HG02973 (cell line): ENCODE measurements at regions not wholly inside any gene's neighbourhood (a gene's known extent, or its start where the extent isn't known, plus 50 kb on each side); places are given as distances from the start of the nearest gene placed in this dataset.
"Not testable (repeated sequence)": the region's sequence is repeated elsewhere in the genome, so short reads cannot be mapped to it uniquely, and the experiment has no call there.

Experiments
- ATAC-seq: cut with Tn5 transposase; IDR thresholded peaks from one replicate; pipeline ENCODE4 v1.9.1; 2021; ENCODE audit warnings: moderate library complexity; ENCODE audit not compliant: unreplicated experiment

DNA sequence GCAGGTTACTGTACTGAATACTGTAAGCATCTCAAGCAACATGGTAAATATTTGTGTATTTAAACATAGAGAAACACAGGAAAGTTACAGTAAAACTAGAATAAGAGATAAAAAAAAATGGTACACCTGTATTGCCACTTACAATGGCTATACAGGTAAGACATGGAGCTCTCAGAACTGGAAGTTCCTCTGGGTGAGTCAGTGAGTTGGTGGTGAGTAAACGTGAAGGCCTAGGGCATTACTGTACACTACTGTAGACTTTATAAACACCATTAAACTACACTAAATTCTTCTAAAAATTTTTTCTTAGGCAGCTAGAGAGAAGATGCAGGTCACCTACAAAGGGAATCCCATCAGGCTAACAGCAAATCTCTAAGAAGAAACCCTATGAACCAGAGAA lies 872.9 kb downstream of the TAF11L14 start:
- ATAC-seq, result no peak

DNA sequence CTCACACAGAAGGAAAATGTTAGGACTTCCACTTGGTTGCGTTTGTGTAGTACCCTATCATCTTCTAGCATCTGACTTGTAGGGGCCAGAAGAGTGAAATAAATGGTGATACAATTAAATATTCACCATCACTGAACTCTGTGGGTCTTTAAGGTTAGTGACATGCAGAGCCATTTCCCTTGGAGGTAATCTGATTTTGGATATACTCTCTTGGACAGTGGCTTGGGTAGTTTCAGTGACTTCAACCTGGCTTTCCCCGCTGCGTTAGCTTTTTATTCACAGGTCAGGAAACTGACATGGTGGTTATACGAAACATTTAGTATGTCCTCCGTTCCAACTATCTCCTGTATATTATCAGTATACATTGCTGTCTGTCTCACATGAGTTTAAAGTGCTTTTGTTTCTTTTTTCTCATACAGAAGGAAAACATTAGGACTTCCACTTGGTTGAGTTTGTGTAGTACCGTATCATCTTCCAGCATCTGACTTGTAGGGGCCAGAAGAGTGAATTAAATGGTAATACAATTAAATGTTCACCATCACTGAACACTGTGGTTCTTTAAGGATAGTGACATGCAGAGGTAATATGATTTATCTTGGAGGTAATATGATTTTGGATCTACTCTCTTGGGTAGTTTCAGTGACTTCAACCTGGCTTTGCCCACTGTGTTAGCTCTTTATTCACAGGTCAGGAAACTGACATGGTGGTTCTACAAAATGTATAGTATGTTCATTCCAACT lies 883.6 kb downstream of the TAF11L14 start:
- ATAC-seq, result no peak

DNA sequence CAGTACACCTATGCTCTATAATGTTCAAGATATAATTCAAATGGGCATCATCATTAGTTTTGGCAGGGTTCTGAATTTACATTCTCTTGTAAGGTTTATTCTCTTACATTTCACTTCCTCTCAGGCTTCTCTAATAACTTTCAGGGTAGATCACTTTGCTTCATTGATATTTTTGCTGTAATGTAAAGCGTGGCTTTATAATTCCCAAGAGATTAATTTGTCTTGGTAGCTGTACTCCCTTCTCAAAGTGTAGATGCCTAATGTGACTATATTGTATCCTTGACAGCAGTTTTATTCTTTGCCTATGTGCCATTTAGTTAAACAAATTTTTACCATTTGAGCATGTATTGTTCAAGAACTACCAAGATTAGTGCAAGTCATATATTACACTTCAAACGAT lies 889.1 kb downstream of the TAF11L14 start:
- no peak for ATAC-seq

DNA sequence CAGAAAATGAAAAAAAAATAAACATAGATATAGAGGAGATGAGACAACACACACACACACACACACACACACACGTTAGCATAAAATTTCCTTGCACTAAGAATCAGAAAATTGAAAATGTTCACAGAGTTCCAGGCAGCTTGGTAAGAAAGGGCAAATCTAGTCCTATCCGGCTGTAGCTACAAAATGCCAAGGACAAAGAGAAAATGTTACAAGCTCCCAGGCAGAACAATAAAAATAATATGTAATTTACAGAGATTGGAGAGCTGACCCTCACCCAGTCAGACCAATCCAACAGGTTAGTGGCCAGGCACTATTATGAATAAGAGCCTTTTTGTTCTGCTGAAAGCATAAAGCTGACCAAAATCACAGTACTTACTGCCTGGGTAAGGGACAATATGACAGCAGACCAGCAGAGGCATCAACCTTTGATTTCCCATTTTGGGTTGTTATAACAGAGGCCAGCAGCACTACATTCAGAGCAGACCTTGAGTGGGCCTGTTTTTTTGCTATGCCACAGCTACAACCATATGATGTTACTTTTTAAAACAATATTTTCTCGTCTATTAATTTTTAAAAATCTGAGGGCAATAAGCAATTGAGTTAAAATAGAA lies 892.6 kb downstream of the TAF11L14 start:
- ATAC-seq, result no peak

DNA sequence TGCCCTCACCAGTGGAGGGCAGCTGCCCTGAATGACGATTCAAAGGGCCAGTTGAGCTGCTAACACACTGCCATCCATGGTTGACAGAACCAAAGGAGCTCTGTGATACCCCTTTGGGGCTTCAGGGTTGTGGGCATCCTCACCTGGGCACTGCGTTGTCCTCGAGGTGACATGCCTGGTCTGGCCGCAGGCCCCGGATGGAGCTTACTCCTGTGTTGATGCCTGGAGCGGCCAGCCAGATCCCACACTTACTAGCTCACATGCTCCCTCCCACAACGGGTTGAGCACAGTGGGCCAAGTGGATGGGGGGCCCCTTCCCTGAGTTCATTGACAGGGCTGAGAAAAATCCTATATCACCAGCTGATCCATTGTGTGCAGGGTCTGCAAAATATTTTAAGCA lies 898.9 kb downstream of the TAF11L14 start:
- ATAC-seq, result no peak

DNA sequence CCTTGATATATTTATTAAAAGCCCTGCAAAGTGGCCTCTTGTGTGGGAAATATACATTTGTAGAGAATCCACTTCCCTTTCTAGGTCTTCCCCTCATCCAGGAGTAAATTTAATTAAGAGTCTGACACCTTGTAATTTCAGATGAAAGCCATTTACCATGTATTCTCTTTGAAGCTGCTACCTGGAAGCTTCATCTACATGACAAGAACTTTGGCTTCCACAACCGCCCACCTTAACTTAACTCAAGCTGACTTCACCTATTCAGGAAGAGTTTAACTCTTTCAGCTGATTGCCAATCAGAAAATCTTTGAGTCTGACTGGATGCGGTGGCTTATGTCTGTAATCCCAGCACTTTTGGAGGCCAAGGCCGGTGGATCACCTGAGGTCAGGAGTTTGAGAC lies 899.9 kb downstream of the TAF11L14 start:
- ATAC-seq, result no peak

DNA sequence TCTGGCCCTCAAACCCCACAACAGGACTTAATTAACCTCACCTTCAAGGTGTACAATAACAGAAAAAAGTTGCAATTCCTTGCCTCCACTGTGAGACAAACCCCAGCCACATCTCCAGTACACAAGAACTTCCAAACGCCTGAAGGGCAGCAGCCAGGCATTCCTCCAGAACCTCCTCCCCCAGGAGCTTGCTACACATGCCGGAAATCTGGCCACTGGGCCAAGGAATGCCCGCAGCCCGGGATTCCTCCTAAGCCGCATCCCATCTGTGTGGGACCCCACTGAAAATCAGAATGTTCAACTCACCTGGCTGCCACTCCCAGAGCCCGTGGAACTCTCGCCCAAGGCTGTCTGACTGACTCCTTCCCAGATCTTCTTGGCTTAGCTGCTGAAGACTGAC lies 901.5 kb downstream of the TAF11L14 start:
- not testable (repeated sequence) for ATAC-seq

DNA sequence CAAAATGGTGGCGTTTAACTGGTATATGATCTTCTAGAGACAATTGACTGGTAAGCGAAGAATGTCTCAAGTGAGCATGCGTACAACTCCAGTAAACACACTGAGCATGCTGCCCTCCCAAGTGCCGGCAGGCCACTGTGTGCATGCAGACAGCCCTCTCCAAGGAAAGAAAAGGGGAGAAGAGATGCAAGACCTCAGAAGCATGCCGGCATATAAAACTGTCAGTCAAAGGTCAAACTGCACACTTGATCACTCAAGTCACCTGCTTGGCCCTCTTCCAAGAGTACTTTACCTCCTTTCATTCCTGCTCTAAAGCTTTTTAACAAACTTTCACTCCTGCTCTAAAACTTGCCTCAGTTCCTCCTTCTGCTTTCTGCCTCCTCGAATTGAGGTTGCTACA lies 910.2 kb downstream of the TAF11L14 start:
- ATAC-seq, result no peak

DNA sequence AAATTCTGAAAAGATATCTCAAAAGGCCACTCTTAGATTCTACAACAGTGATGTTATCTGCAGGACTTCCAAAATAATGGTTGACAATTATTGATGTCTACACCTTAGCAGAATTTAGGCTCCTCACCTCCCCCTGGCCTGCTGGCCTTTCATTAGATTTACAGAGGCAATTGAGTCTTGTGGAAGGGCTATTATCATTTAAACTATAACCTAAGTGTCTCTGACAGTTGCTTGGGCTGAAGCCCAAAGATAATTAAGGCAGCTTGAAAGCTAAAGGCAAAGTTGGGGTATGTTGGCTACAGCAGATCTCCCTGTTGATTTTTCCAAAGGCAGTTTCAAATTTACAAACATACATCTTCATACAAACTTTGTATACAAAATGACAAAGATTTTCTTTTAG lies 912.3 kb downstream of the TAF11L14 start:
- ATAC-seq, result no peak

DNA sequence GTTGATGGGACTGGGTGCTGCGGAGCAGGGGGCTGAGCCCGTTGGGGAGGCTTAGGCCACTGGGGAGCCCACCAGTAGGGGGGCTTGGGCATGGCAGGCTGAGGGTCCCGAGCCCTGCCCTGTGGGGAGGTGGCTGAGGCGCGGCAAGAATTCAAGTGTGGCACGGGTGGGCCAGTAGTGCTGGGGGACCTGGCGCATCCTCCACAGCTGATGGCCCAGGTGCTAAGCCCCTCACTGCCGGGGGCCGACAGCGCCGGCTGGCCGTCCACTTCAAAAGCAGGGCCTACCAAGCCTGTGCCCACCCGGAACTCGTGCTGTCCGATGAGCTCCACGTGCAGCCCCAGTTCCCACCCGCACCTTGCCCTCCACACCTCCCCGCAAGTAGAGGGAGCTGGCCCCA lies 917.5 kb downstream of the TAF11L14 start:
- ATAC-seq, result no peak

DNA sequence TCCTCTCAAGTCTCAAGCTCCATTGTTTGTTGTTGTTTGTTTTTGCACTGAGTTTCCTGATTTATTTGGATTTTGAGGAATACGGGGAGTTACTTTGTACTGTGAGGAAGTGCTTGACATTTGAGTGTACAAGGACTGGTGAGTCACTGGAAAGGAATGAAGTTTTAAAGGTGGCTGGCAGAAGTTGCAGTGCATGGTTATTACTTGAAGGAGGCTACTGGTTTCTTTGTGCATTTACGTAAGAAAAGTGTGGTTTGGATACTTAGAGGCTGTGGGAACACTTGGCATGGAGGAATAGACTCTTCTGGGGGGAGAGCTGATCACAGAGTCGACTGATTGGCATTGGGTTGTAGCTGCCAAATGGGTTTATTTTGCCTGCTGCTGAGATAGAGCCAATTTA lies 919.0 kb downstream of the TAF11L14 start:
- ATAC-seq, result no peak

DNA sequence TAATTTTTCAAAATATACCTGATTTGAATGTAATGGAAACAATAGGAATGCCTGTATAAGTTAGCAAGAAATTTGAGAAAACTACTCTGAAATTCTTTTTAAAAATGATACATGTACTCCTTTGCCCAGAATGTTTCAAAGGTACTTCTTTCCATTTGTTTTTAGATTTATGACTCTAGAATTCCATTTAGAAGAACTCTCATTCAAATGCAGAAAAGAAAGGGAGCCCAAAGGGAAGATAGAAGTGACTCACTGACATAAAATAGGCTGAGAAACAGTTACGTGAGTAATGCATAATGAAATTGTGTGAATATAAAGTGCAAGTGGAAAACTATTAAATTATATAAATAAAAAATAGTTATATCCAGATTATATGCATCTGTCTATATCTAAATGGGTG lies 926.3 kb downstream of the TAF11L14 start:
- ATAC-seq, result no peak

DNA sequence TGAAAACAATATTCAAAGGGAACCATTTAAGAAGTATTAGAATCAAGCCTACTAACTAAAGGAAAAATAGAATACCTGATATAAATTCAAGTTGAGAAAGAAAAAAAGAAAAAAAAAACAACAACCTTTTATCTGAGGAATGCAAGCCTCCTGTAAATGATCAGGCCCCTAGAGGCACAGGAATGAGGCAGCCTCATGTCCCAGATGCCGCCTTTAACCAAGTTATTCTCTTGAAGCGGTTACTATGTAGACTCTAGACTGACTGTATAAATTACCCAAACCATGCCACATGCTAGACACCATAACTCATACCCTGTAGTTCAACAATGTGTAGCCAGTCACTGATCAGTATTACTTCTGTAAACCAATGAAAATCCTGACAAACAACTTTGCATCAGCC lies 929.6 kb downstream of the TAF11L14 start:
- ATAC-seq, result no peak

DNA sequence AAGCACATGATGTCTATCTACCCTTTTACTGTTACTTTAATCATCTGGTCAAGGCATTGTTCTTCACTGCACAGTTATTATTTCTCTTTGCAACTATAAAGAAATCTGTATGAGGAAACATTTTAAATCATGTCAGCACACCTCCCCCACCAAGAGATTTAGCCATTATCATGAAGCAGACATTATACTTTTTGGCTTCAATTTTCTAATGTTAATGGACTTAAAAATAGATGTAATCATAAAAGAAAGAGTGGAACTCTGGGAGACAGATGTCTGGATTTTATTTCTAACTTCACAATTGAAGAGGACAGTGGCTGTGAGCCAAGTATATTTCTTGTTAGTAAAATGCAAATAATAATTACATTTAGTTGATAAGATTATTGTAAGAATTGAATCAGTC lies 932.4 kb downstream of the TAF11L14 start:
- ATAC-seq, result no peak

DNA sequence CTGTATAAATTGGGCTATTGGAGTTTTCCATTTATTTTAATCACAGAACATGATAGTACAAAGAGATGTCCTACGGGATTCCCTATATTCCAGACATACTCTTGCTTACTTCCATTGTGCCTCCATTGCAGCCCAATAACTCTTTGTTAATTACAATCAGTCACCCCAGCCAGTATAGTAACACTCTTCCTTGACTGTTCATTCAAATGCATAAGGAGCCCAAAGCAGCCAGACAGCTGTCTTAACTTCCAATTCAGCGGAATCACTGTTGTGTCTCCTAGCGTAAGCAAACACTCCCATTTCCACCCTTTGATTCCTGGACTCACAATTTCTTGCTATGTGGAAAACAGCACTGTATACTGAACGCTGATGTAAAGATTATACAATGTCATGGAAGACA lies 942.3 kb downstream of the TAF11L14 start:
- ATAC-seq, result no peak

DNA sequence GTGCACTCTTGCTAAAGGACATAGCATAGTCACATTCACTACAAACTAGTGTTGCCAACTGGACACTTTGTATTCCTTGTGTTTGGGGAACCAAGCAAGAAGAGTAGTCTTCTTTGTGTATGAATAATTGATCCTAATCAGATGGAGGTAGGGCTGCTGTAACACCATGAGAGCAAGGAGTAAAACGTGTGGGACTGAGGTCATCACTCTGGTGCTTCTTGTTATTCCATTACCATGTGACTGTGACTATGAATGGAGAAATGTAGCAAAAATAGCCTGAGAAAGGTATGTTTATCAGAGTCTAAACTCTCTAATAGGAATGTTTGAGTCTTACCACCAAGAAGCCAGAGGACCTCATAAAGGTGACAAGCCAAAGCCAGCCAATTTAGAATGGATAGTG lies 966.9 kb downstream of the TAF11L14 start:
- no peak for ATAC-seq

DNA sequence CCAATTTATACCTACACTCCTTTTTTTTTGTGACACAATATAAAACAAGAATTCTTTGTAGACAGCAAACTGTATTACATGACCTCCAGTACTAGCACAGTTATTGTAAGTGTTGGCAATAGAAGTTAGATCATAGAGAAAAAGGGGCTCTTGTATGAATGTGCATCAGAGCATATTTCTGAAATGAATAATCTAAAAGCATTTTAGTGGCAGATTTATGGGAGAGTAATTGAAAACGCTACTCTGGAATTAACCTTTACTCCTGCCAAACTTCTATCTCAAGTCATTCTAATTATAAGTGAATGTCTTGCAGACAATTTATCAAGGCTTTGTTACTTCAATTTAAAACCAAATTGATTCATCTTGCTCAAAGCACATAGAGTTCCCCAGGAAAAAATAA lies 968.1 kb downstream of the TAF11L14 start:
- ATAC-seq, result no peak

DNA sequence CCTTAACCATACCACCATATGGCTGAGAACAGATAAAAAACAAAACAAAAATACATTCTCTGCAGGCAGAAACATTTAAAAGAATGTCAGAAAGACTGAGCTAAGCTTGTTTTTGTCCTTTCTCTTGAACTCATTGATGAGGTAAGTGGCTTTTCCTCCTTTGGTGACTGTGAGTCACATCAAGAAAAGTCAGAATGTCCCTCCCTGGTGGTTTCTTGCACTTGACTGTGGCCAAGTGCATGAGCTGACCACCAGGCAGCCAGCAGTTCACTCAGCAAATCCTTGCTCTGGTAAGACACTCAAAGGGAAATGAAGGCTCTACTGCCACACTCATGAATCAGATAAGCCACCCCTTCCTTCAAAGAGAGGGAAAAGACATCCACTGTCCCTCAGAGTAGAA lies 970.9 kb downstream of the TAF11L14 start:
- ATAC-seq, result no peak

DNA sequence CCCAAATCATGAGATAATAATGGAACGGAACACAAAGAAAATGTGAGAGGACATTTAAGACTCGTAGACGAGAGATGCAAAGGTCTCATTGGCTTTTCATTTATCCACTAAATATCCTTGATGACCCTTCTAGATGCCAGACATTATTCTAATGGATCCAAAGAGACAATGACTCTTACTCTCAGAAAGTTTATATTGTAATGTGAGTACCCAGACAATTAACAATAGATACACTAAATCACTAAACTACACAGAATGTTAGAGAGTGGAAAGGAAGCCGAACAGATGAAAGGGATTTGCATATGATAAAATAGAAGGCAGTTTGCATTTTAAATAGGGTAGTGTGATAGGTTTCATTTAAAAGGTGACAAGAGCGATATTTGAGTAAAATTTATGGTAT lies 973.3 kb downstream of the TAF11L14 start:
- ATAC-seq, result no peak

DNA sequence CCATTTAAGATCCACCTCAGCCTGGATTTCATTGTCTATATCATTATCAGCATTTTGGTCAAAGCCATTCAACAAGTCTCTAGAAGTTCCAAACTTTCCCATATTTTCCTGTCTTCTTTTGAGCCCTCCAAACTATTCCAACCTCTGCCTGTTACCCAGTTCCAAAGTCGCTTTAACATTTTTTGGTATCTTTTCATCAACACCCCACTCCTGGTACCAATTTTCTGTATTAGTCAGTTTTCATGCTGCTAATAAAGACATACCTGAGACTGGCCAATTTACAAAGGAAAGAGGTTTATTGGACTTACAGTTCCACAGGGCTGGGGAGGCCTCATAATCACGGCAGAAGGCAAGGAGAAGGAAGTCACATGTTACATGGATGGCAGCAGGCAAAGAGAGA lies 982.9 kb downstream of the TAF11L14 start:
- not testable (repeated sequence) for ATAC-seq

DNA sequence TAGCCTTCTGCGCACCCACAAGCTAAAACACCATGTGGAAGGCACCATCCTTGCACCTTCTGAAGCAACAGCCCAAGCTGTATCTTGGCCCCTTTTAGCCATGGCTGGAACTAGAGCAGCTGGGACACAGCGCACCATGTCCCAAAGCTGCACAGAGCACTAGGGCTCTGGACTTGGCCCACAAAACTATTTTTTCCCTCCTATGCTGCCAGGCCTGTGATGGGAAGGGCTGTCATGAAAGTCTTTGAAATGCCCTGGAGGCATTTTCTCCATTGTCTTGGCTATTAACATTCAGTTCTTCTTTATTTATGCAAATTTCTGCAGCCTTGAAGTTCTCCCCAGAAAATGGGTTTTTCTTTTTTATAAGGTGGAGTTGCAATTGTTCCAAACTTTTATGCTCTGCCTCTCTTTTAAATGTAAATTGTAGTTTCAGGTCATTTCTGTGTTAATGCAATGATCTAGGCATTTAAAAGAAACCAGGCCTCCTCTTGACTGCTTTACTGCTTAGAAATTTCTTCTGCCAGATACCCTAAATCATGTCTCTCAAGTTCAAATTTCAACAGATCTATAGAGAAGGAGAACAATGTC lies 996.3 kb downstream of the TAF11L14 start:
- no peak for ATAC-seq

DNA sequence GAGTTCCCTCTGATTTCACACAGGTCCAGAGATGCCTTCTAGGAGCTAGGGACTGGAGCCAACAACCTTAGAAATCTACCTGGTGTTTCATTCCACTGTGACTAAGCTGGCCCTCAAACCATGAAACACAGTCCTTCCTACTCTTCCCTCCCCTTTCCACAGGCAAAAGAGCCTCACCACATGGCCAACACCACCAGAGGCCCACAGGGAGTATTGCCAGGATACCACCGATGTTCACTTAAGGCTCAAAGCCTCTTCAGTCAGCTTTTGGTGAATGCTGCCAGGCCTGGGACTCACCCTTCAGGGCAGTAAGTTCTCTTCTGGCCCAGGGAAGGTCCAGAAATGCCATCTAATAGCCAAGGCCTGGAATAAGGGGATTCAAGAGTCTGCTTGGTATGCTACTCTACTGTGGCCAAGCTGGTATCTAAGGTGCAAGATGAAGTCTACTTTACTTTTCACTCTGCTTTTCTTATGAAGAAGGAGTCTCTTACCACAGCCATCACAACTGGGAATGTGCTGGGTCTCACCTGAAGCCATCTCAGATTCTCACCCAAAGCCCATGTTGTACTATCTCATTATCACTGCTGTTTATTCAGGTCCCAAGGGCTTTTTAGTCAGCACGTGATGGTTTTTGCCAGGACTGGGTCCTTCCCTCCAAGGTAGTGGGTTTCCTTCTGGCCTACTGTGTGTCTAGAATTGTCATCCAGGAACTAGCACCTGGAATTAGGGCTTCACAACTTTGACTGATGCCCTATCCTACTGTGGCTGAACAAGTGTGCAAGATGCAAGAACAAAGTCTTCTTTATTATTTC lies 1018.4 kb downstream of the TAF11L14 start:
- no peak for ATAC-seq
